Endothelial cell of umbilical vein (primary cell): ENCODE measurements at regions not wholly inside any gene's neighbourhood (a gene's known extent, or its start where the extent isn't known, plus 50 kb on each side); places are given as distances from the start of the nearest gene placed in this dataset.

ENCODE experiments used
- CTCF ChIP-seq, 2 donors: IDR thresholded peaks; 1 replicate in 1 of 2; 2 replicates in 1 of 2; pipeline ENCODE4 v1.5.1; 2011; ENCODE audit warnings: low read length in 2 of 2, mild to moderate bottlenecking in 2 of 2, moderate library complexity in 2 of 2, control low read depth in 1 of 2, inconsistent platforms in 1 of 2, low read depth in 1 of 2; ENCODE audit not compliant: insufficient read depth in 1 of 2; ENCODE audit errors: extremely low read depth in 1 of 2
- EZH2 ChIP-seq: IDR thresholded peaks from 2 replicates; pipeline ENCODE4 v1.6.1; 2012; ENCODE audit warnings: borderline replicate concordance, low read depth, mild to moderate bottlenecking, moderate library complexity, low read length, inconsistent platforms; ENCODE audit not compliant: severe bottlenecking
- FOS ChIP-seq: IDR thresholded peaks from 2 replicates; pipeline ENCODE4 v1.6.1; 2011; ENCODE audit warnings: mild to moderate bottlenecking, low read length, moderate library complexity, borderline replicate concordance; ENCODE audit not compliant: insufficient read depth
- MAX ChIP-seq: IDR thresholded peaks from 2 replicates; pipeline ENCODE4 v1.6.1; 2011; ENCODE audit not compliant: insufficient read depth, insufficient read length
- MYC ChIP-seq: IDR thresholded peaks from one replicate; pipeline ENCODE4 v1.6.1; 2011; ENCODE audit warnings: mild to moderate bottlenecking, low read depth, low read length
- POLR2A ChIP-seq: IDR thresholded peaks from 2 replicates; pipeline ENCODE4 v1.6.1; 2012; ENCODE audit warnings: low read depth, mild to moderate bottlenecking, control low read depth, low read length

DNA sequence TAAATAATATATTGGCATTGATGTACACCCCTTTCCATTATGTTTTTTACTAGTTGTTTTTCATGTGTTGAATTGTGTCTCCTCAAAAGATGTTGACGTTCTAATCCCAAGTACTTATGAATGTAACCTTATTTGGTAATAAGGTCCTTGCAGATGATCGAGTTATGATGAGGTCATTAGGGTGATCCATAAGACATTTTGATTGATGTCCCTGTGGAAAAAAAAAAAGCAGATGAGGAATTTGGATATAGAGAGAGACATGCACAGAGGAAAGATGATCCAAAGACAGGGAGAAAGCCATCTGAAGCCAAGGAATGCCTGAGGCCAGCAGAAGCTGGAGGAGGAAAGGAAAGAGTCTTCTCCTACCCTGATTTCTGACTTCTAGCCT is 632.7 kb downstream of the TLR4 start:
- TF ChIP-seq POLR2A (no peak), FOS (no peak), CTCF (IDR thresholded peaks at IDR 0.05; ENCODE audit: extremely low read depth in 1 of 2, insufficient read depth in 1 of 2, low read depth in 1 of 2, low read length in 2 of 2) (no peak), MAX (no peak), EZH2 (no peak), MYC (no peak)
